ENCODE measurements at regions not wholly inside any gene's neighbourhood (a gene's known extent, or its start where the extent isn't known, plus 50 kb on each side); places are given as distances from the start of the nearest gene placed in this dataset.

- no peak for DNase-seq
Measured at GRCh38 chr20:50389438-50389807, 120.8 kb upstream of the PTPN1 start.

DNA sequence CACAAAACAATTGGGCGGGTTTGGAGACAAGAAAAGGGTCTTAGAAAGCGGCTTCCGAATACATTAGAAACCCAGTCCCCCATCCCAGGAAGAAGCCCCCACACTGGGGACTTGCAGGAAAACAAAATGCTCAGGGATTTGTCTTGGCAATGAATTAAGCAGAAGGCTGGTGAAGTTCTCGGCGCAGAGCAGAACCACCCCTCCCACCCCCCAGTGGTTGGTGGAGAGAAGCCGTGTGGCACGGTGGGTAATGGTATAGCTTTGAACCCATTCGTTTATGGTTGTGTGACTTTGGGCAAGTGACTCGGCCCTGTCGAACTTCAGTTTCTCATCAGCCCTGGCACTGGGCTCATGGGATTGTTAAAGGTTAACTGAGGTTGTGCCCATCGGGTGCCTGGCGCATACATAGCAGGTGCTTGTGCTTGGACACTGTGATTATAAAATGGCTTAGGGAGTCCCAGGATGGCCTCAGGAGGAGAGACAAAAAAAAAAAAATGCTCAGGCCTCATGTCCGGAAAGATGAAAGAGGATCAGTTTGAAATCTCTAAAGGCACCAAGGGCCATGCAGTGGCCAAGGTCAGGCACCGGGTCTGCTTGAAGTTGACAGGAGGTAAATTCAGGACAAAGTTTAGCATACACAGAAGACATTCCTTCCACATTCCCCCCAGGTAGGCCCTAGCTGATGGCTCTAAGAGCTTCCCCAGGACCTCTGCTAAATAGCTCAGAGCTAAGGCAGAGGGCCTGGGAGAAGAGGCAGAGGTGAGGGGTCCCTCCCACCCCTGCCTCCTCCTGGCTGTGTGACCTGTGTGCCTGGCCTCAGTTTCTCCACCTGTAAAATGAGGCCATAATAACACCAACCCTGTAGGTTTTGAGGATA lies 120.1 kb upstream of the PTPN1 start:
- WGBS (ENCODE audit: insufficient coverage), result 81% methylated on average over 9 of the region's 14 CpGs
- no peaks in the 10 kb centered on the region for H3K9me3 Mint-ChIP-seq
- no peak overlapping the region for H3K27ac ChIP-seq (ENCODE audit: low read length)
- H3K36me3 ChIP-seq (ENCODE audit: control insufficient read depth, insufficient read depth, low read length), result no peaks in the 10 kb centered on the region
- ATAC-seq, result no peak
- H3K4me3 Mint-ChIP-seq, result no peak overlapping the region
- H3K27me3 Mint-ChIP-seq (ENCODE audit: low read depth in 2 of 2), result peaks cover 7 to 14% of the 10 kb centered on the region in 2 donors
- DNase-seq, result no peak
- H3K4me3 ChIP-seq (ENCODE audit: low read length), result no peak overlapping the region
- H3K27me3 ChIP-seq (ENCODE audit: control insufficient read depth, insufficient read depth, low read length), result peaks cover 5% of the 10 kb centered on the region
- no peaks in the 10 kb centered on the region for H3K36me3 Mint-ChIP-seq
- intact Hi-C loops (cut with micrococcal nuclease), result no loop called here
- H3K27ac Mint-ChIP-seq, result peak overlapping the region in 1 of 2 donors; percentile 59
- H3K4me1 Mint-ChIP-seq, result peaks cover 52 to 61% of the 10 kb centered on the region in 2 donors
- no peaks in the 10 kb centered on the region for H3K9me3 ChIP-seq (ENCODE audit: control insufficient read depth, insufficient read depth, low read length)
- peaks cover 50% of the 10 kb centered on the region for H3K4me1 ChIP-seq (ENCODE audit: control insufficient read depth, insufficient read depth, low read length)
- TF ChIP-seq, protein P1, sequence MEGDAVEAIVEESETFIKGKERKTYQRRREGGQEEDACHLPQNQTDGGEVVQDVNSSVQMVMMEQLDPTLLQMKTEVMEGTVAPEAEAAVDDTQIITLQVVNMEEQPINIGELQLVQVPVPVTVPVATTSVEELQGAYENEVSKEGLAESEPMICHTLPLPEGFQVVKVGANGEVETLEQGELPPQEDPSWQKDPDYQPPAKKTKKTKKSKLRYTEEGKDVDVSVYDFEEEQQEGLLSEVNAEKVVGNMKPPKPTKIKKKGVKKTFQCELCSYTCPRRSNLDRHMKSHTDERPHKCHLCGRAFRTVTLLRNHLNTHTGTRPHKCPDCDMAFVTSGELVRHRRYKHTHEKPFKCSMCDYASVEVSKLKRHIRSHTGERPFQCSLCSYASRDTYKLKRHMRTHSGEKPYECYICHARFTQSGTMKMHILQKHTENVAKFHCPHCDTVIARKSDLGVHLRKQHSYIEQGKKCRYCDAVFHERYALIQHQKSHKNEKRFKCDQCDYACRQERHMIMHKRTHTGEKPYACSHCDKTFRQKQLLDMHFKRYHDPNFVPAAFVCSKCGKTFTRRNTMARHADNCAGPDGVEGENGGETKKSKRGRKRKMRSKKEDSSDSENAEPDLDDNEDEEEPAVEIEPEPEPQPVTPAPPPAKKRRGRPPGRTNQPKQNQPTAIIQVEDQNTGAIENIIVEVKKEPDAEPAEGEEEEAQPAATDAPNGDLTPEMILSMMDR (IDR thresholded peaks at IDR 0.05), result no peak

More at GRCh38 chr20:50389438-50389807, 120.8 kb upstream of the PTPN1 start:
- no peak overlapping the region for H3K27ac ChIP-seq (ENCODE audit: low read length)
- no peaks in the 10 kb centered on the region for H3K36me3 ChIP-seq (ENCODE audit: control insufficient read depth, insufficient read depth, low read length)
- no peak for ATAC-seq
- peaks cover 56% of the 10 kb centered on the region for H3K4me1 ChIP-seq (ENCODE audit: control insufficient read depth, insufficient read depth, low read length)
- Mint-ChIP-seq H3K4me3 (no peak overlapping the region), H3K36me3 (no peaks in the 10 kb centered on the region), H3K27me3 (ENCODE audit: low read depth in 2 of 2) (peaks cover 1 to 10% of the 10 kb centered on the region in 2 donors), H3K27ac (peak overlapping the region in 1 of 2 donors; percentile 59), H3K9me3 (no peaks in the 10 kb centered on the region), H3K4me1 (peaks cover 58 to 62% of the 10 kb centered on the region in 2 donors)
- intact Hi-C loops (cut with micrococcal nuclease), result no loop called here
- TF ChIP-seq, protein P1 (IDR thresholded peaks at IDR 0.05), result no peak
- no peak overlapping the region for H3K4me3 ChIP-seq (ENCODE audit: low read length)
- H3K27me3 ChIP-seq (ENCODE audit: control insufficient read depth, insufficient read depth, low read length), result peaks cover 5% of the 10 kb centered on the region
- 92% methylated on average over 7 of the region's 7 CpGs for WGBS (ENCODE audit: insufficient coverage)
- H3K9me3 ChIP-seq (ENCODE audit: control insufficient read depth, insufficient read depth, low read length), result no peaks in the 10 kb centered on the region

- no peaks in the 10 kb centered on the region for H3K36me3 ChIP-seq (ENCODE audit: control insufficient read depth, insufficient read depth, low read length)
- peaks cover 44 to 53% of the 10 kb centered on the region in 2 donors for H3K4me1 Mint-ChIP-seq
- no peaks in the 10 kb centered on the region for H3K9me3 Mint-ChIP-seq
Measured at GRCh38 chr20:50390685-50391443, 119.3 kb upstream of the PTPN1 start.

More at GRCh38 chr20:50390685-50391443, 119.3 kb upstream of the PTPN1 start:
- no peak overlapping the region for H3K4me3 Mint-ChIP-seq
- ATAC-seq (no peak), DNase-seq (no peak)
- Histone ChIP-seq H3K4me3 (ENCODE audit: low read length) (no peak overlapping the region), H3K9me3 (ENCODE audit: control insufficient read depth, insufficient read depth, low read length) (no peaks in the 10 kb centered on the region), H3K27me3 (ENCODE audit: control insufficient read depth, insufficient read depth, low read length) (peaks cover 5% of the 10 kb centered on the region), H3K27ac (ENCODE audit: low read length) (no peak overlapping the region), H3K4me1 (ENCODE audit: control insufficient read depth, insufficient read depth, low read length) (peaks cover 41% of the 10 kb centered on the region)
- no peaks in the 10 kb centered on the region for H3K36me3 Mint-ChIP-seq
- intact Hi-C loops (cut with micrococcal nuclease), result no loop called here
- H3K27me3 Mint-ChIP-seq (ENCODE audit: low read depth in 2 of 2), result peaks cover 7 to 14% of the 10 kb centered on the region in 2 donors
- peak overlapping the region in 1 of 2 donors; percentile 66 for H3K27ac Mint-ChIP-seq
- 94% methylated on average over 15 of the region's 15 CpGs for WGBS (ENCODE audit: insufficient coverage)
- TF ChIP-seq, protein P1 (IDR thresholded peaks at IDR 0.05), result no peak
